ENCODE measurements at regions not wholly inside any gene's neighbourhood (a gene's known extent, or its start where the extent isn't known, plus 50 kb on each side); places are given as distances from the start of the nearest gene placed in this dataset.

DNA sequence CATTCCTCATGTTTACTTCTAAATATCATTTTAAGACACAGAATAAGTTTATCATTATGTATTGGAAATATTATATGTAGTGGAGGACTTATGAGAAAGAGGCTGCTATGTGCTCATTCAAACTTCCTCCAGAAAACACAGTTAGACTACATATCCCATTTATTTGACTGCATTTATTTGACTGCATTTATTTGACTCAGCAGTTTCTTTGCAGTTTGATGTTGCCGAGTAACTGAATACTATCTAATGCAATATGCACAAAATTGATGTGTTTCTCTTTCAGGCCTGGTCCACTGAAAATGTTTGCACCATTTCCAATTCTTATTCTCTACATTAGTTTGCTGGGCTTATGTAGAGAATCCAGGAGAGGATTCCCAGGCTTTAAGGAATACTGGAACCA is 89.9 kb upstream of the FBN2 start:
- Histone ChIP-seq H3K4me2 (ENCODE audit: low read depth, low read length) (no peak overlapping the region), H3K4ac (ENCODE audit: low read depth, low read length) (no peak overlapping the region), H3K9me3 (ENCODE audit: control insufficient read depth, insufficient read depth, low read length) (no peaks in the 10 kb centered on the region), H3K36me3 (ENCODE audit: control insufficient read depth, insufficient read depth, low read length) (no peaks in the 10 kb centered on the region), H3K9me1 (ENCODE audit: insufficient read depth, low read length) (no peaks in the 10 kb centered on the region; the same call in 1 of the 2 replicates), H3K18ac (ENCODE audit: low read depth, low read length) (no peak overlapping the region), H2BK5ac (ENCODE audit: low read depth, low read length, poor library complexity, severe bottlenecking) (no peak overlapping the region), H2AK9ac (replicated peaks; ENCODE audit: low read depth, low read length, poor library complexity) (no peak overlapping the region), H3K27me3 (ENCODE audit: control insufficient read depth, insufficient read depth, low read length) (no peaks in the 10 kb centered on the region), H3K4me3 (ENCODE audit: insufficient read depth, low read depth, low read length) (no peak overlapping the region), H3K56ac (ENCODE audit: extremely low read depth, insufficient read depth, low read length) (0 out of 2 replicates have a peak overlapping the region, but pooled peaks have one; percentile 32), H3K14ac (replicated peaks; ENCODE audit: low read depth, low read length) (no peak overlapping the region), H3K9ac (ENCODE audit: low read depth, low read length) (no peak overlapping the region), H2BK15ac (ENCODE audit: low read depth, low read length) (no peak overlapping the region), H3K79me1 (ENCODE audit: low read depth in 1 of 2, low read length in 2 of 2) (no peaks in the 10 kb centered on the region), H2AK5ac (ENCODE audit: low read depth, low read length) (no peak overlapping the region), H4K91ac (ENCODE audit: insufficient read depth, low read depth, low read length) (no peak overlapping the region), H3K27ac (ENCODE audit: insufficient read depth, low read length) (no peak overlapping the region), H4K5ac (ENCODE audit: low read depth, low read length) (no peak overlapping the region), H2BK20ac (ENCODE audit: low read depth, low read length) (no peak overlapping the region), H3K23ac (ENCODE audit: low read depth, low read length) (no peak overlapping the region), H4K8ac (ENCODE audit: low read depth in 2 of 2, low read length in 2 of 2) (no peak overlapping the region), H4K20me1 (ENCODE audit: insufficient read depth, low read length) (no peaks in the 10 kb centered on the region), H2AFZ (replicated peaks; ENCODE audit: low read length, poor library complexity) (no peak overlapping the region), H2BK120ac (ENCODE audit: low read depth, low read length) (no peak overlapping the region), H3K4me1 (ENCODE audit: control insufficient read depth, insufficient read depth, low read length) (peaks cover 14% of the 10 kb centered on the region)
- DNase-seq (no peak), ATAC-seq (ENCODE audit: low read depth) (no peak)
- in situ Hi-C loops (cut with MboI; ENCODE audit: low sequenced_read_pairs) (no loop called here), dilution Hi-C loops (cut with HindIII; ENCODE audit: low sequenced_read_pairs, unreplicated experiment) (no loop called here), intact Hi-C loops (cut with micrococcal nuclease) (no loop called here)
- ChIA-PET CTCF (no interaction called here), POLR2A (ENCODE audit: unreplicated experiment) (no interaction called here)
- no CpG with 5 or more reads among the region's 1 CpG for WGBS, 2 experiments (ENCODE audit: extremely low coverage in 2 of 2, insufficient read length in 1 of 2)
- no TSS peak for BruUV-seq (replicated peaks)
- TF ChIP-seq MAFK (IDR thresholded peaks at IDR 0.05; ENCODE audit: low read depth, low read length) (peak; percentile 65), FOS (IDR thresholded peaks at IDR 0.05; ENCODE audit: low read depth, low read length) (no peak)
